Stomach (tissue), 8 donors: ENCODE measurements at regions not wholly inside any gene's neighbourhood (a gene's known extent, or its start where the extent isn't known, plus 50 kb on each side); places are given as distances from the start of the nearest gene placed in this dataset.
"Not testable (repeated sequence)": the region's sequence is repeated elsewhere in the genome, so short reads cannot be mapped to it uniquely, and the experiment has no call there.

Experiments
- DNase-seq, 2 donors: peaks; one replicate each; pipeline versions ENCODE4 v3.0.0 to v3.0.0-alpha.2; 2013 to 2019
- H3K27ac ChIP-seq, 5 donors: fragments of 200-600 bp in 4 of 5; sonication (generic) in 4 of 5; one replicate each; pipeline ENCODE4 v1.5.1; 2013 to 2019; ENCODE audit warnings: mild to moderate bottlenecking in 1 of 5, moderate library complexity in 1 of 5
- H3K27me3 ChIP-seq, 3 donors: fragments of 200-600 bp; sonication (generic); one replicate each; pipeline ENCODE4 v1.5.1; 2017 to 2019; ENCODE audit warnings: mixed run types in 1 of 3
- H3K36me3 ChIP-seq, 4 donors: fragments of 200-600 bp; sonication (generic); 1 replicate in 3 of 4; 2 replicates in 1 of 4; pipeline ENCODE4 v1.5.1; 2016 to 2019
- H3K4me1 ChIP-seq, 4 donors: fragments of 200-600 bp; sonication (generic); one replicate each; pipeline ENCODE4 v1.5.1; 2016 to 2019
- H3K4me3 ChIP-seq, 4 donors: fragments of 200-600 bp; sonication (generic) in 3 of 4; one replicate each; pipeline ENCODE4 v1.5.1; 2016 to 2019; ENCODE audit warnings: mild to moderate bottlenecking in 1 of 4
- H3K9me3 ChIP-seq, 4 donors: fragments of 200-600 bp; sonication (generic); one replicate each; pipeline ENCODE4 v1.5.1; 2016 to 2019
- EP300 ChIP-seq: sonication (generic); formaldehyde crosslinking; IDR thresholded peaks from one replicate; pipeline ENCODE4 v1.6.1; 2017; ENCODE audit warnings: antibody characterized with exemption
- POLR2A ChIP-seq, 4 donors: fragments of 450-650 bp; IDR thresholded peaks; one replicate each; pipeline ENCODE4 v1.6.1; 2016; ENCODE audit warnings: antibody characterized with exemption in 4 of 4, control low read depth in 2 of 4, mild to moderate bottlenecking in 1 of 4, moderate library complexity in 1 of 4
- POLR2AphosphoS5 ChIP-seq, 3 donors: sonication (generic); formaldehyde crosslinking; IDR thresholded peaks; one replicate each; pipeline ENCODE4 v1.6.1; 2016; ENCODE audit warnings: antibody characterized with exemption in 3 of 3
- WGBS, 5 donors: extraction: QIAGEN DNeasy Blood & Tissue Kit in 3 of 5; methylation state at CpG; one replicate each; pipeline versions ENCODE4 v1.1.5 to v1.1.7; 2013 to 2018; 5-methylcytosine and 5-hydroxymethylcytosine counted together
- intact Hi-C: fragments of 100-400 bp; cut with DNase I; formaldehyde crosslinking; loops from one replicate; pipeline ENCODE4 v1.15.1; 2023; ENCODE audit warnings: low total_unique reads
- TF ChIP-seq, protein P1 (sequence below), 7 experiments: fragments of 450-650 bp in 4 of 7; fragments of 200-600 bp in 3 of 7; sonication (generic) in 3 of 7; IDR thresholded peaks; one replicate each; pipeline ENCODE4 v1.5.1; 2016 to 2019; ENCODE audit warnings: antibody characterized with exemption in 7 of 7, control low read depth in 2 of 7, mild to moderate bottlenecking in 1 of 7
- donor health status: healthy with polysubstance abuse.
- donor health status: Bipolar disorder and iron deficiency.
- donor health status: healthy.

DNA sequence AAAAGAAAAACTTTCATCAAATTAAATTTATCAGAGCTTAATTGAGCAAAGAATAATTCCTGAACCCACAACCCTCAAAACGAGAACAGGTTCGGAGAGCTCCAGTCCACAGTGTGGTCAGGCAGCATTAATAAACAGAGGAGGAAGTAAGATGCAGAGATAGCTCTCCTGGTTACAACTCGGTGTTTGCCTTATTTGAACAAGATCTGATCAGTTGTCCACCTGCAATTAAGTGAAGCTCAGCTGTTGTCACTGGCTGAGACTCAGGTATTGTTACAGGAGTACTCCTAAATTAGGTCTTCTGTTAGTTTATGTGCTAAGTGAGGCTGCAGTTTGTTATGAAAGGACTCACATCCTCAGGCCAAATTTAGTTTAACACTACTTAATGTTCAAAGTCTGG, 451.4 kb upstream of the PDE3A start:
- no peak for TF ChIP-seq EP300
- TF ChIP-seq POLR2AphosphoS5 (IDR thresholded peaks at IDR 0.05) = no peak
- TF ChIP-seq, protein P1, sequence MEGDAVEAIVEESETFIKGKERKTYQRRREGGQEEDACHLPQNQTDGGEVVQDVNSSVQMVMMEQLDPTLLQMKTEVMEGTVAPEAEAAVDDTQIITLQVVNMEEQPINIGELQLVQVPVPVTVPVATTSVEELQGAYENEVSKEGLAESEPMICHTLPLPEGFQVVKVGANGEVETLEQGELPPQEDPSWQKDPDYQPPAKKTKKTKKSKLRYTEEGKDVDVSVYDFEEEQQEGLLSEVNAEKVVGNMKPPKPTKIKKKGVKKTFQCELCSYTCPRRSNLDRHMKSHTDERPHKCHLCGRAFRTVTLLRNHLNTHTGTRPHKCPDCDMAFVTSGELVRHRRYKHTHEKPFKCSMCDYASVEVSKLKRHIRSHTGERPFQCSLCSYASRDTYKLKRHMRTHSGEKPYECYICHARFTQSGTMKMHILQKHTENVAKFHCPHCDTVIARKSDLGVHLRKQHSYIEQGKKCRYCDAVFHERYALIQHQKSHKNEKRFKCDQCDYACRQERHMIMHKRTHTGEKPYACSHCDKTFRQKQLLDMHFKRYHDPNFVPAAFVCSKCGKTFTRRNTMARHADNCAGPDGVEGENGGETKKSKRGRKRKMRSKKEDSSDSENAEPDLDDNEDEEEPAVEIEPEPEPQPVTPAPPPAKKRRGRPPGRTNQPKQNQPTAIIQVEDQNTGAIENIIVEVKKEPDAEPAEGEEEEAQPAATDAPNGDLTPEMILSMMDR (IDR thresholded peaks at IDR 0.05) = no peak
- no peak for TF ChIP-seq POLR2A (IDR thresholded peaks at IDR 0.05)
- WGBS, 5 donors = 36 to 57% (median 43%) methylated on average over 3 of the region's 3 CpGs
- intact Hi-C loops = no loop called here
- Histone ChIP-seq H3K4me1 (peaks cover 0 to 9% (median 0%) of the 10 kb centered on the region in 4 donors), H3K27me3 (peaks cover 0 to 3% (median 0%) of the 10 kb centered on the region in 3 donors), H3K9me3 (no peaks in the 10 kb centered on the region), H3K4me3 (no peak overlapping the region), H3K27ac (no peak overlapping the region), H3K36me3 (no peaks in the 10 kb centered on the region)
- DNase-seq = no peak

DNA sequence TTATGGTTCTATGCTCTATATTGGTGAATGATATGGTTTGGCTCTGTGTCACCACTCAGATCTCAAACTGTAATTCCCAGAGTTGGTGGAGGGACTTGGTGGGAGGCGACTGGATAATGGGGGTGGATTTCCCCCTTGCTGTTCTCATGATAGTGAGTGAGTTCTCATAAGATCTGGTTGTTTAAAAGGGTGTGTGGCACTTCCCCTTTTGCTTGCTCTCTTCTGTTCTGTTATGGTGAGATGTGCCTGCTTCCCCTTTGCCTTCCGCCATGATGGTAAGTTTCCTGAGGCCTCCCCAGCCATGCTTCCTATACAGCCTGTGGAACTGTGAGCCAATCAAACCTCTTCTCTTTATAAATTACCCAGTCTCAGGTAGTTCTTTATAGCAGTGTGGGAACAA, 446.6 kb upstream of the PDE3A start:
- intact Hi-C loops, H3K27me3 ChIP-seq, DNase-seq, H3K4me3 ChIP-seq, H3K36me3 ChIP-seq, H3K27ac ChIP-seq, H3K4me1 ChIP-seq, H3K9me3 ChIP-seq: not testable (repeated sequence)
- 64 to 95% (median 88%) methylated on average over 2 of the region's 2 CpGs for WGBS, 5 donors

- intact Hi-C loops = no loop called here
Measured at GRCh38 chr12:19922717-19923116, 445.6 kb upstream of the PDE3A start.

GRCh38 chr12:19924360-19924759, 444.0 kb upstream of the PDE3A start:
- no peak overlapping the region for H3K4me3 ChIP-seq
- H3K27ac ChIP-seq = no peak overlapping the region
- DNase-seq = no peak
- H3K4me1 ChIP-seq = no peaks in the 10 kb centered on the region
- H3K27me3 ChIP-seq = no peaks in the 10 kb centered on the region
- intact Hi-C loops = no loop called here
- H3K9me3 ChIP-seq = no peaks in the 10 kb centered on the region
- no peaks in the 10 kb centered on the region for H3K36me3 ChIP-seq
- TF ChIP-seq EP300 (no peak), POLR2A (IDR thresholded peaks at IDR 0.05) (no peak), POLR2AphosphoS5 (IDR thresholded peaks at IDR 0.05) (no peak)
- TF ChIP-seq, protein P1 (IDR thresholded peaks at IDR 0.05) = no peak

More at GRCh38 chr12:19922717-19923116, 445.6 kb upstream of the PDE3A start:
- no peaks in the 10 kb centered on the region for H3K36me3 ChIP-seq
- no peak overlapping the region for H3K27ac ChIP-seq
- no peaks in the 10 kb centered on the region for H3K4me1 ChIP-seq
- TF ChIP-seq POLR2AphosphoS5 (IDR thresholded peaks at IDR 0.05) (no peak), EP300 (no peak), POLR2A (IDR thresholded peaks at IDR 0.05) (no peak)
- TF ChIP-seq, protein P1 (IDR thresholded peaks at IDR 0.05) = no peak
- no peak overlapping the region for H3K4me3 ChIP-seq
- DNase-seq = no peak
- H3K27me3 ChIP-seq = no peaks in the 10 kb centered on the region
- 54 to 70% (median 65%) methylated on average over 2 of the region's 2 CpGs for WGBS, 5 donors
- H3K9me3 ChIP-seq = no peaks in the 10 kb centered on the region

DNA sequence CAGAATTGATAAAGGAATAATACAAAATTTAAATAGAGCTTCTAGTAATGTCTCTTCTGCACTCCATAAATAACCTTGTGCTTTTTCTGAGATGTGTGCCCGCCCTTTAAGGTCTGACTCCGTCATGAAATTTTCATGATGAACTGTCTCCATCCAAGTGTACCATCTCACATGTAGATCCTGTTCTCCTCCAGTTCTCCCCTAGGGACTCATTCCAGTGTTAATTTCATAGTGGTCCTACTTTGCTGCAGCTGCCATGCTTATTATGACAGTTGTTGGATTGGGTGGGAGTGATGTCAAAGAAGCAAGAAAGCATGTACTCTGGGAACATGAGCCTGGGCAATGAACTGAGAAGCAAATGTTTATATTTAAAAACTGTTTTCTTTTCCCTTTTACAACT, 442.5 kb upstream of the PDE3A start:
- H3K36me3 ChIP-seq = no peaks in the 10 kb centered on the region
- DNase-seq = no peak
- no peak overlapping the region for H3K27ac ChIP-seq
- no peaks in the 10 kb centered on the region for H3K27me3 ChIP-seq
- 87 to 100% (median 94%) methylated on average over 2 of the region's 2 CpGs for WGBS, 5 donors
- TF ChIP-seq POLR2AphosphoS5 (IDR thresholded peaks at IDR 0.05) = no peak
- TF ChIP-seq EP300 = no peak
- TF ChIP-seq POLR2A (IDR thresholded peaks at IDR 0.05) = no peak
- TF ChIP-seq, protein P1 (IDR thresholded peaks at IDR 0.05) = no peak
- intact Hi-C loops = no loop called here
- H3K4me3 ChIP-seq = no peak overlapping the region
- no peaks in the 10 kb centered on the region for H3K4me1 ChIP-seq
- H3K9me3 ChIP-seq = no peaks in the 10 kb centered on the region
